ENCODE measurements at regions not wholly inside any gene's neighbourhood (a gene's known extent, or its start where the extent isn't known, plus 50 kb on each side); places are given as distances from the start of the nearest gene placed in this dataset.

- TF ChIP-seq POLR2AphosphoS5 (IDR thresholded peaks at IDR 0.05; ENCODE audit: control insufficient read depth, insufficient read depth, low read depth, low read length) (no peak), ZBED1 (IDR thresholded peaks at IDR 0.05) (no peak), SMC3 (conservative IDR thresholded peaks at IDR 0.05; ENCODE audit: insufficient read depth, low read depth, low read length) (no peak), EZH2 (IDR thresholded peaks at IDR 0.05; ENCODE audit: borderline replicate concordance, low read depth, low read length) (no peak), SP2 (IDR thresholded peaks at IDR 0.05; ENCODE audit: extremely low read depth, low read depth, low read length, poor library complexity, severe bottlenecking) (no peak), PHF20 (IDR thresholded peaks at IDR 0.05; ENCODE audit: partially characterized antibody) (no peak), CBFB (CRISPR knock-in tag; IDR thresholded peaks at IDR 0.05) (no peak), YY1 (IDR thresholded peaks at IDR 0.05; ENCODE audit: borderline replicate concordance in 1 of 3, control insufficient read depth in 1 of 3, extremely low read depth in 1 of 3, insufficient read depth in 3 of 3, insufficient read length in 1 of 3, insufficient replicate concordance in 2 of 3, low read depth in 1 of 3, low read length in 2 of 3) (no peak), PRPF4 (IDR thresholded peaks at IDR 0.05; ENCODE audit: insufficient read depth, low read depth, low read length, poor library complexity, severe bottlenecking) (no peak), NRF1 (conservative IDR thresholded peaks at IDR 0.05 in 1 of 2, IDR thresholded peaks at IDR 0.05 in 1 of 2) (no peak), CEBPB (tag; IDR thresholded peaks at IDR 0.05) (no peak), CEBPZ (IDR thresholded peaks at IDR 0.05; ENCODE audit: borderline replicate concordance, low read depth, low read length) (no peak)
- TF ChIP-seq, protein P1, sequence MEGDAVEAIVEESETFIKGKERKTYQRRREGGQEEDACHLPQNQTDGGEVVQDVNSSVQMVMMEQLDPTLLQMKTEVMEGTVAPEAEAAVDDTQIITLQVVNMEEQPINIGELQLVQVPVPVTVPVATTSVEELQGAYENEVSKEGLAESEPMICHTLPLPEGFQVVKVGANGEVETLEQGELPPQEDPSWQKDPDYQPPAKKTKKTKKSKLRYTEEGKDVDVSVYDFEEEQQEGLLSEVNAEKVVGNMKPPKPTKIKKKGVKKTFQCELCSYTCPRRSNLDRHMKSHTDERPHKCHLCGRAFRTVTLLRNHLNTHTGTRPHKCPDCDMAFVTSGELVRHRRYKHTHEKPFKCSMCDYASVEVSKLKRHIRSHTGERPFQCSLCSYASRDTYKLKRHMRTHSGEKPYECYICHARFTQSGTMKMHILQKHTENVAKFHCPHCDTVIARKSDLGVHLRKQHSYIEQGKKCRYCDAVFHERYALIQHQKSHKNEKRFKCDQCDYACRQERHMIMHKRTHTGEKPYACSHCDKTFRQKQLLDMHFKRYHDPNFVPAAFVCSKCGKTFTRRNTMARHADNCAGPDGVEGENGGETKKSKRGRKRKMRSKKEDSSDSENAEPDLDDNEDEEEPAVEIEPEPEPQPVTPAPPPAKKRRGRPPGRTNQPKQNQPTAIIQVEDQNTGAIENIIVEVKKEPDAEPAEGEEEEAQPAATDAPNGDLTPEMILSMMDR (IDR thresholded peaks at IDR 0.05 in 2 of 3, conservative IDR thresholded peaks at IDR 0.05 in 1 of 3; ENCODE audit: insufficient read depth in 2 of 3, low read depth in 1 of 3, low read length in 3 of 3): no peak
- TF ChIP-seq, protein P2, sequence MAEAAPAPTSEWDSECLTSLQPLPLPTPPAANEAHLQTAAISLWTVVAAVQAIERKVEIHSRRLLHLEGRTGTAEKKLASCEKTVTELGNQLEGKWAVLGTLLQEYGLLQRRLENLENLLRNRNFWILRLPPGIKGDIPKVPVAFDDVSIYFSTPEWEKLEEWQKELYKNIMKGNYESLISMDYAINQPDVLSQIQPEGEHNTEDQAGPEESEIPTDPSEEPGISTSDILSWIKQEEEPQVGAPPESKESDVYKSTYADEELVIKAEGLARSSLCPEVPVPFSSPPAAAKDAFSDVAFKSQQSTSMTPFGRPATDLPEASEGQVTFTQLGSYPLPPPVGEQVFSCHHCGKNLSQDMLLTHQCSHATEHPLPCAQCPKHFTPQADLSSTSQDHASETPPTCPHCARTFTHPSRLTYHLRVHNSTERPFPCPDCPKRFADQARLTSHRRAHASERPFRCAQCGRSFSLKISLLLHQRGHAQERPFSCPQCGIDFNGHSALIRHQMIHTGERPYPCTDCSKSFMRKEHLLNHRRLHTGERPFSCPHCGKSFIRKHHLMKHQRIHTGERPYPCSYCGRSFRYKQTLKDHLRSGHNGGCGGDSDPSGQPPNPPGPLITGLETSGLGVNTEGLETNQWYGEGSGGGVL (CRISPR knock-in tag; IDR thresholded peaks at IDR 0.05): no peak
These were observed 50.0 kb upstream of the ZNF648 start for GRCh38 chr1:182111496-182111895.

All from K562 (cell line).